ENCODE measurements at regions not wholly inside any gene's neighbourhood (a gene's known extent, or its start where the extent isn't known, plus 50 kb on each side); places are given as distances from the start of the nearest gene placed in this dataset.

DNA sequence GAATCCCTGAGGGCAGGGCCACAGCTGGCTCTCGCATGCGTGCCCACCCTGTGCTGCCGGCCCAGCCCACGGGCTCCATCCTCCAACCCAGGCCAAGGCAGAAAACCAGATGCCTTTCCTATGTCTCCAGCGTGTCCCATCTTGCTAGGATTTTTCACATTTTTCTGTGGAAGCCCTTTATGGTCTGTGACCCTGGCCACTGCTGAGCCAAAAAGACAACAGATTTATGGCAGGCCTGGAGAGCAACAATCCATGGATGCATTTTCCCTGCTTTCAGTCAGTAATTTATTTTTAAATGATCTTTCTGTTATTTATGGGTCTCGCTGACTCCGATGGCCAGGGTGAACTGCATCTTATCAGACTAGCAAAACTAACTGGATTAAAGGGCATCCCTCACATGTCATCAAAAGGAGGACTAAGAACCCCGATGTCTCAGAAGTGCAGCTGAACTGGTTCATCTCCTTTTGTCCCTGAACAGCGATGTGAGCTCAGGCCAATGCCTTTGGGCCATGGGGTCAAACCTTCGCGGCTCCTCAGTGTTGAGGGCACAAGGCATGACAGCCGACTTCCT is 346.0 kb downstream of the CYRIA start:
- H3K9me3 Mint-ChIP-seq (ENCODE audit: low read depth, unreplicated experiment) = no peaks in the 10 kb centered on the region
- H3K27ac Mint-ChIP-seq (ENCODE audit: unreplicated experiment) = no peak overlapping the region
- peaks cover 9% of the 10 kb centered on the region for H3K4me1 Mint-ChIP-seq (ENCODE audit: low read depth, unreplicated experiment)
- CTCF ChIA-PET = no interaction called here
- no TSS peak for BruUV-seq (replicated peaks)
- no peak overlapping the region for H3K4me3 Mint-ChIP-seq (ENCODE audit: low read depth, unreplicated experiment)
- no peaks in the 10 kb centered on the region for H3K36me3 Mint-ChIP-seq (ENCODE audit: insufficient read depth, unreplicated experiment)
- H3K27me3 Mint-ChIP-seq (ENCODE audit: unreplicated experiment) = peaks cover 34% of the 10 kb centered on the region
- intact Hi-C loops (cut with micrococcal nuclease; ENCODE audit: unreplicated experiment) = no loop called here
- no peak for DNase-seq
- TF ChIP-seq, protein P1, sequence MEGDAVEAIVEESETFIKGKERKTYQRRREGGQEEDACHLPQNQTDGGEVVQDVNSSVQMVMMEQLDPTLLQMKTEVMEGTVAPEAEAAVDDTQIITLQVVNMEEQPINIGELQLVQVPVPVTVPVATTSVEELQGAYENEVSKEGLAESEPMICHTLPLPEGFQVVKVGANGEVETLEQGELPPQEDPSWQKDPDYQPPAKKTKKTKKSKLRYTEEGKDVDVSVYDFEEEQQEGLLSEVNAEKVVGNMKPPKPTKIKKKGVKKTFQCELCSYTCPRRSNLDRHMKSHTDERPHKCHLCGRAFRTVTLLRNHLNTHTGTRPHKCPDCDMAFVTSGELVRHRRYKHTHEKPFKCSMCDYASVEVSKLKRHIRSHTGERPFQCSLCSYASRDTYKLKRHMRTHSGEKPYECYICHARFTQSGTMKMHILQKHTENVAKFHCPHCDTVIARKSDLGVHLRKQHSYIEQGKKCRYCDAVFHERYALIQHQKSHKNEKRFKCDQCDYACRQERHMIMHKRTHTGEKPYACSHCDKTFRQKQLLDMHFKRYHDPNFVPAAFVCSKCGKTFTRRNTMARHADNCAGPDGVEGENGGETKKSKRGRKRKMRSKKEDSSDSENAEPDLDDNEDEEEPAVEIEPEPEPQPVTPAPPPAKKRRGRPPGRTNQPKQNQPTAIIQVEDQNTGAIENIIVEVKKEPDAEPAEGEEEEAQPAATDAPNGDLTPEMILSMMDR (IDR thresholded peaks at IDR 0.05; ENCODE audit: unreplicated experiment) = no peak

GRCh38 chr2:16318474-16319195 is 347.0 kb downstream of the CYRIA start:
- DNase-seq = no peak
- Mint-ChIP-seq H3K27ac (ENCODE audit: unreplicated experiment) (no peak overlapping the region), H3K4me1 (ENCODE audit: low read depth, unreplicated experiment) (peaks cover 9% of the 10 kb centered on the region), H3K9me3 (ENCODE audit: low read depth, unreplicated experiment) (no peaks in the 10 kb centered on the region), H3K27me3 (ENCODE audit: unreplicated experiment) (peaks cover 34% of the 10 kb centered on the region), H3K36me3 (ENCODE audit: insufficient read depth, unreplicated experiment) (no peaks in the 10 kb centered on the region), H3K4me3 (ENCODE audit: low read depth, unreplicated experiment) (no peak overlapping the region)
- intact Hi-C loops (cut with micrococcal nuclease; ENCODE audit: unreplicated experiment) = no loop called here
- CTCF ChIA-PET = interaction anchor here (0.6 to 1.0 kb wide), 3 partner anchors 229 to 379 kb away, joined by 3 to 5 read pairs (median 3); partner anchors contain the start of gene MYCN
- TF ChIP-seq, protein P1 (IDR thresholded peaks at IDR 0.05; ENCODE audit: unreplicated experiment) = no peak
- BruUV-seq (replicated peaks) = no TSS peak

GRCh38 chr2:16318051-16318450 is 347.6 kb downstream of the CYRIA start:
- BruUV-seq (replicated peaks) = no TSS peak
- Mint-ChIP-seq H3K9me3 (ENCODE audit: low read depth, unreplicated experiment) (no peaks in the 10 kb centered on the region), H3K4me1 (ENCODE audit: low read depth, unreplicated experiment) (peaks cover 9% of the 10 kb centered on the region), H3K4me3 (ENCODE audit: low read depth, unreplicated experiment) (no peak overlapping the region), H3K27ac (ENCODE audit: unreplicated experiment) (no peak overlapping the region), H3K27me3 (ENCODE audit: unreplicated experiment) (peaks cover 34% of the 10 kb centered on the region), H3K36me3 (ENCODE audit: insufficient read depth, unreplicated experiment) (no peaks in the 10 kb centered on the region)
- TF ChIP-seq, protein P1 (IDR thresholded peaks at IDR 0.05; ENCODE audit: unreplicated experiment) = no peak
- intact Hi-C loops (cut with micrococcal nuclease; ENCODE audit: unreplicated experiment) = no loop called here
- DNase-seq = no peak
- CTCF ChIA-PET = interaction anchor here (0.6 to 1.0 kb wide), 3 partner anchors 230 to 378 kb away, joined by 3 to 5 read pairs (median 3); partner anchors contain the start of gene MYCN

- peaks cover 9% of the 10 kb centered on the region for H3K4me1 Mint-ChIP-seq (ENCODE audit: low read depth, unreplicated experiment)
- H3K36me3 Mint-ChIP-seq (ENCODE audit: insufficient read depth, unreplicated experiment) = no peaks in the 10 kb centered on the region
- no peak overlapping the region for H3K4me3 Mint-ChIP-seq (ENCODE audit: low read depth, unreplicated experiment)
- CTCF ChIA-PET = no interaction called here
- H3K9me3 Mint-ChIP-seq (ENCODE audit: low read depth, unreplicated experiment) = no peaks in the 10 kb centered on the region
- intact Hi-C loops (cut with micrococcal nuclease; ENCODE audit: unreplicated experiment) = no loop called here
- TF ChIP-seq, protein P1 (IDR thresholded peaks at IDR 0.05; ENCODE audit: unreplicated experiment) = no peak
- H3K27ac Mint-ChIP-seq (ENCODE audit: unreplicated experiment) = no peak overlapping the region
- BruUV-seq (replicated peaks) = no TSS peak
- DNase-seq = no peak
- peaks cover 34% of the 10 kb centered on the region for H3K27me3 Mint-ChIP-seq (ENCODE audit: unreplicated experiment)
Observed at GRCh38 chr2:16317211-16317830, 348.3 kb downstream of the CYRIA start.

Data from Calu3 (cell line).